DOHH2 (cell line): ENCODE measurements at regions not wholly inside any gene's neighbourhood (a gene's known extent, or its start where the extent isn't known, plus 50 kb on each side); places are given as distances from the start of the nearest gene placed in this dataset.

ENCODE experiments used
- H3F3A ChIP-seq: fragments of 200-600 bp; sonication (generic), shearing (Covaris generic); 2 replicates; pipeline ENCODE4 v1.6.0; 2016; ENCODE audit warnings: antibody characterized with exemption, mild to moderate bottlenecking; ENCODE audit not compliant: control insufficient read depth, insufficient read depth
- H3K27ac ChIP-seq: fragments of 200-600 bp; sonication (generic); 2 replicates; pipeline ENCODE4 v1.5.1; 2014; ENCODE audit warnings: low read depth, mild to moderate bottlenecking, low read length, moderate library complexity
- H3K27me3 ChIP-seq: fragments of 200-600 bp; sonication (generic); 2 replicates; pipeline ENCODE4 v1.6.1; 2014; ENCODE audit warnings: mild to moderate bottlenecking, low read length, mixed read lengths; ENCODE audit not compliant: control insufficient read depth
- H3K36me3 ChIP-seq: fragments of 200-600 bp; sonication (generic); 2 replicates; pipeline ENCODE4 v1.6.1; 2014; ENCODE audit warnings: mild to moderate bottlenecking, low read length, moderate library complexity, mixed read lengths; ENCODE audit not compliant: control insufficient read depth
- H3K4me1 ChIP-seq: fragments of 200-600 bp; sonication (generic); 2 replicates; pipeline ENCODE4 v1.6.1; 2014; ENCODE audit warnings: mild to moderate bottlenecking, low read length, mixed read lengths; ENCODE audit not compliant: control insufficient read depth
- H3K4me2 ChIP-seq: fragments of 200-600 bp; sonication (generic); 2 replicates; pipeline ENCODE4 v1.6.0; 2014; ENCODE audit warnings: mild to moderate bottlenecking, low read length, moderate library complexity
- H3K4me3 ChIP-seq: fragments of 200-600 bp; sonication (generic); 2 replicates; pipeline ENCODE4 v1.5.1; 2014; ENCODE audit warnings: mild to moderate bottlenecking, low read length, mixed read lengths
- H3K79me2 ChIP-seq: fragments of 200-600 bp; sonication (generic); 2 replicates; pipeline ENCODE4 v1.6.1; 2014; ENCODE audit warnings: mild to moderate bottlenecking, low read length, mixed read lengths; ENCODE audit not compliant: control insufficient read depth
- H3K9me2 ChIP-seq: fragments of 200-600 bp; sonication (generic); replicated peaks from 2 replicates; pipeline ENCODE4 v1.6.1; 2014; ENCODE audit warnings: mild to moderate bottlenecking, low read length, mixed read lengths; ENCODE audit not compliant: control insufficient read depth
- H3K9me3 ChIP-seq: fragments of 200-600 bp; sonication (generic); 2 replicates; pipeline ENCODE4 v1.6.1; 2014; ENCODE audit warnings: antibody characterized with exemption, low read length, mixed read lengths; ENCODE audit not compliant: control insufficient read depth, insufficient read depth
- H4K20me1 ChIP-seq: fragments of 200-600 bp; sonication (generic); 2 replicates; pipeline ENCODE4 v1.6.0; 2014; ENCODE audit warnings: low read depth, mild to moderate bottlenecking, antibody characterized with exemption, low read length, moderate library complexity; ENCODE audit not compliant: control insufficient read depth, insufficient read depth
- CTCF ChIP-seq: fragments of 200-600 bp; sonication (generic); IDR thresholded peaks from one replicate; pipeline ENCODE4 v1.5.1; 2014; ENCODE audit warnings: antibody characterized with exemption, mild to moderate bottlenecking, low read depth, low read length; ENCODE audit not compliant: poor library complexity, severe bottlenecking
- EZH2phosphoT487 ChIP-seq: fragments of 200-600 bp; sonication (generic); IDR thresholded peaks from 2 replicates; pipeline ENCODE4 v1.6.1; 2017; ENCODE audit warnings: borderline replicate concordance, mild to moderate bottlenecking, antibody characterized with exemption, low read length, moderate library complexity, mixed read lengths

GRCh38 chr18:44341759-44342158 lies 338.9 kb upstream of the SETBP1 start:
- no peaks in the 10 kb centered on the region for H3K9me3 ChIP-seq
- H3K4me2 ChIP-seq: no peak overlapping the region
- H3K9me2 ChIP-seq: no peaks in the 10 kb centered on the region
- no peak overlapping the region for H3K27ac ChIP-seq
- no peaks in the 10 kb centered on the region for H3F3A ChIP-seq
- no peaks in the 10 kb centered on the region for H3K27me3 ChIP-seq
- H3K4me3 ChIP-seq: no peak overlapping the region
- H4K20me1 ChIP-seq: no peaks in the 10 kb centered on the region
- no peaks in the 10 kb centered on the region for H3K79me2 ChIP-seq
- no peak for TF ChIP-seq EZH2phosphoT487
- no peak for TF ChIP-seq CTCF
- H3K36me3 ChIP-seq: no peaks in the 10 kb centered on the region
- no peaks in the 10 kb centered on the region for H3K4me1 ChIP-seq

- TF ChIP-seq CTCF (no peak), EZH2phosphoT487 (no peak)
- no peaks in the 10 kb centered on the region for H3K4me1 ChIP-seq
- H3K27me3 ChIP-seq: no peaks in the 10 kb centered on the region
These were observed 338.5 kb upstream of the SETBP1 start for GRCh38 chr18:44342162-44342561.

GRCh38 chr18:44342946-44343345 lies 337.7 kb upstream of the SETBP1 start:
- no peak overlapping the region for H3K27ac ChIP-seq
- no peaks in the 10 kb centered on the region for H3K9me3 ChIP-seq
- no peaks in the 10 kb centered on the region for H3K79me2 ChIP-seq
- H3K4me2 ChIP-seq: no peak overlapping the region
- H4K20me1 ChIP-seq: no peaks in the 10 kb centered on the region
- H3K4me3 ChIP-seq: no peak overlapping the region
- no peak for TF ChIP-seq EZH2phosphoT487
- no peak for TF ChIP-seq CTCF
- no peaks in the 10 kb centered on the region for H3K27me3 ChIP-seq
- no peaks in the 10 kb centered on the region for H3K4me1 ChIP-seq
- no peaks in the 10 kb centered on the region for H3K9me2 ChIP-seq
- no peaks in the 10 kb centered on the region for H3F3A ChIP-seq
- no peaks in the 10 kb centered on the region for H3K36me3 ChIP-seq

More at GRCh38 chr18:44342162-44342561, 338.5 kb upstream of the SETBP1 start:
- Histone ChIP-seq H3K27ac (no peak overlapping the region), H3F3A (no peaks in the 10 kb centered on the region), H3K9me3 (no peaks in the 10 kb centered on the region), H3K4me2 (no peak overlapping the region), H3K36me3 (no peaks in the 10 kb centered on the region), H3K9me2 (no peaks in the 10 kb centered on the region), H3K4me3 (no peak overlapping the region), H4K20me1 (no peaks in the 10 kb centered on the region), H3K79me2 (no peaks in the 10 kb centered on the region)

- Histone ChIP-seq H3K9me3 (no peaks in the 10 kb centered on the region), H3K4me3 (no peak overlapping the region), H3K27me3 (no peaks in the 10 kb centered on the region), H3K4me2 (no peak overlapping the region), H3K36me3 (no peaks in the 10 kb centered on the region), H3K79me2 (no peaks in the 10 kb centered on the region), H3K27ac (no peak overlapping the region), H4K20me1 (no peaks in the 10 kb centered on the region), H3F3A (no peaks in the 10 kb centered on the region), H3K9me2 (no peaks in the 10 kb centered on the region), H3K4me1 (no peaks in the 10 kb centered on the region)
- TF ChIP-seq CTCF (no peak), EZH2phosphoT487 (no peak)
These were observed 337.1 kb upstream of the SETBP1 start for GRCh38 chr18:44343570-44343969.
